ENCODE measurements at regions not wholly inside any gene's neighbourhood (a gene's known extent, or its start where the extent isn't known, plus 50 kb on each side); places are given as distances from the start of the nearest gene placed in this dataset.
"Not testable (repeated sequence)": the region's sequence is repeated elsewhere in the genome, so short reads cannot be mapped to it uniquely, and the experiment has no call there.

DNA sequence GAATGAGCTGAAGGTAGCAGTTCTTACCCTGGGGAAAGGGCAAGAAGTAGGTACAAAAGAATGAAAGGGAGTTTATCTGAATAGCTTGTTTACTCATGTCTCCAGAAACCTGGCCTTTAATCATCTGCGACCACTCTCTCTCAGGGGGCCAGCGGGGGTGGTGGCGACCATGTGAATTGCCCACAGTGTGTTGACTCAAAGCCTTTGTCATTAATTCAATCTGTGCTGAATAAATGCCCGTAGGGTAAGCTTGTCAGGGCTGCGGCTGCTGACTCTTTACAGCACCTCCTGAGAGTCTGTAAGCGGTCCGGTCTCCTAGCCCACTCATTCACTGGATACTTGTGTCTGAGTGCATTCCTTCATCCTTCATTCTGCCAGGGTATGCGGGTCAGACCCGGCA, 874.4 kb downstream of the SLC6A15 start:
- Mint-ChIP-seq H3K27ac (no peak overlapping the region), H3K4me1 (no peaks in the 10 kb centered on the region), H3K9me3 (peaks cover 0 to 12% (median 6%) of the 10 kb centered on the region in 5 donors), H3K36me3 (no peaks in the 10 kb centered on the region), H3K27me3 (no peaks in the 10 kb centered on the region), H3K4me3 (no peak overlapping the region)
- ChIA-PET CTCF (no interaction called here), POLR2A (no interaction called here)
- H3K9me3 ChIP-seq (ENCODE audit: low read length) = no peaks in the 10 kb centered on the region
- H3K4me3 ChIP-seq (ENCODE audit: low read length) = no peak overlapping the region
- no peak for DNase-seq
- no peaks in the 10 kb centered on the region for H3K4me1 ChIP-seq (ENCODE audit: insufficient read depth, low read length)
- H3K27ac ChIP-seq (ENCODE audit: low read depth, low read length) = no peak overlapping the region
- no peaks in the 10 kb centered on the region for H3K36me3 ChIP-seq (ENCODE audit: insufficient read depth, low read length)
- no peaks in the 10 kb centered on the region for H3K27me3 ChIP-seq (ENCODE audit: insufficient read depth, low read length, poor library complexity, severe bottlenecking)

DNA sequence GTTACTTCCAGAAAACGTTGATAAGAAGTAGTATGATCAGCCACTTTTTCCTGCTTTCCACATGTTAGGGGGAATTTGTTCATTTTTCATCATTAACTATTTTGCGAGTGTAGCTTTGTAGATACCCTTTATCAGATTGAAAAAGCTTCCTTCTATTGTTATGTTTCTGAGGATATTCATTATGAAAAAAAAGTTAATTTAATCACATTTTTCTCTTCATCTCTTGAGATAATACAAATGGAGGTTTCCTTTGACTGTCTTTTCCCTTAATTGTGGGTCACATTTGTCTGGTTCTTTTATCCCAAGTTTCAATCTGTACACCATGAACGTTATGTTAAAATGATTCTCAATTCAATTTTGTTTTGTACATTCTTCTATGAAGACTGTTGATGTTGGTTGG, 875.7 kb downstream of the SLC6A15 start:
- no peaks in the 10 kb centered on the region for H3K4me1 Mint-ChIP-seq
- H3K36me3 Mint-ChIP-seq = no peaks in the 10 kb centered on the region
- H3K27ac Mint-ChIP-seq = no peak overlapping the region
- no peaks in the 10 kb centered on the region for H3K27me3 Mint-ChIP-seq
- H3K9me3 Mint-ChIP-seq = peaks cover 0 to 12% (median 8%) of the 10 kb centered on the region in 5 donors
- H3K9me3 ChIP-seq (ENCODE audit: low read length) = no peaks in the 10 kb centered on the region
- H3K4me1 ChIP-seq (ENCODE audit: insufficient read depth, low read length) = no peaks in the 10 kb centered on the region
- H3K27ac ChIP-seq (ENCODE audit: low read depth, low read length) = no peak overlapping the region
- H3K4me3 Mint-ChIP-seq = no peak overlapping the region
- ChIA-PET CTCF (no interaction called here), POLR2A (no interaction called here)
- H3K36me3 ChIP-seq (ENCODE audit: insufficient read depth, low read length) = no peaks in the 10 kb centered on the region
- DNase-seq = no peak
- H3K4me3 ChIP-seq (ENCODE audit: low read length) = no peak overlapping the region
- H3K27me3 ChIP-seq (ENCODE audit: insufficient read depth, low read length, poor library complexity, severe bottlenecking) = no peaks in the 10 kb centered on the region

DNA sequence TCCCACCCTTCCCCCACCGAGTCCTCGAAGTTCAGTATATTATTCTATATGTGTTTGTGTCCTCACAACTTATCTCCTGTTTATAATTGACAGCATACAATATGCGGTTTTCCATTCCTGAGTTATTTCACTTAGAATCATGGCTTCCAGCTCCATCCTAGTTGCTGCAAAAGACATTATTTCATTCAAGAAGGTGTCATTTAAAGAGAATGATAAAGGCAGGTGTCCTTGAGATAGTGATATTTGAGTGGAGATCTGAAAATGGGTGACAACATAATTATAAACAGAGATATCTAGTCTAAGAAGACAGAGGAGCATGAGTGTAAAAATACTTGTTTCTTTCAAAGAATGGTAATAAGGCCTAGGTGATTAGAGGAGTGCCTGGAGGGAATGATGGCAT, 876.8 kb downstream of the SLC6A15 start:
- Histone ChIP-seq H3K4me3 (ENCODE audit: low read length) (no peak overlapping the region), H3K9me3 (ENCODE audit: low read length) (no peaks in the 10 kb centered on the region), H3K4me1 (ENCODE audit: insufficient read depth, low read length) (no peaks in the 10 kb centered on the region), H3K27me3 (ENCODE audit: insufficient read depth, low read length, poor library complexity, severe bottlenecking) (no peaks in the 10 kb centered on the region), H3K36me3 (ENCODE audit: insufficient read depth, low read length) (no peaks in the 10 kb centered on the region), H3K27ac (ENCODE audit: low read depth, low read length) (no peak overlapping the region)
- no peaks in the 10 kb centered on the region for H3K4me1 Mint-ChIP-seq
- H3K27ac Mint-ChIP-seq = no peak overlapping the region
- CTCF ChIA-PET = no interaction called here
- peaks cover 0 to 12% (median 8%) of the 10 kb centered on the region in 5 donors for H3K9me3 Mint-ChIP-seq
- H3K27me3 Mint-ChIP-seq = no peaks in the 10 kb centered on the region
- DNase-seq = no peak
- POLR2A ChIA-PET = no interaction called here
- H3K36me3 Mint-ChIP-seq = no peaks in the 10 kb centered on the region
- no peak overlapping the region for H3K4me3 Mint-ChIP-seq

DNA sequence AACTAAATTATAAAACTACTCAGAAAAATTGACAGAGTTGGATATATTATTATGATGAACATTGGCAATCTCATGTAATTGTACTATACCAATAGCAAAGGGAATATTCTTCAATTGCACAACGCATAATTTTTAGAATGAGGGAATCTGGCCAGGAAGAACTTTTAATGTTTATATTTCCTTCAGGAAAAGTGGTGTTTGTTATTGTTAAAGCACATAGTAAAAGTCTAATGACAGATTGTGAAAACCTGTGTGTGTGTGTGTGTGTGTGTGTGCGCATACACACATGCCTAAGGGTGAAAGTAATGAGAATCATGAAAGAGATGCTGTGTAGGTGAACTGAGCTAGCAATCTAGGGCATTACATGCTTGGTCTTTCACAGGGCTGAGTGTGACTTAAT, 877.7 kb downstream of the SLC6A15 start:
- H3K4me3 Mint-ChIP-seq = no peak overlapping the region

DNA sequence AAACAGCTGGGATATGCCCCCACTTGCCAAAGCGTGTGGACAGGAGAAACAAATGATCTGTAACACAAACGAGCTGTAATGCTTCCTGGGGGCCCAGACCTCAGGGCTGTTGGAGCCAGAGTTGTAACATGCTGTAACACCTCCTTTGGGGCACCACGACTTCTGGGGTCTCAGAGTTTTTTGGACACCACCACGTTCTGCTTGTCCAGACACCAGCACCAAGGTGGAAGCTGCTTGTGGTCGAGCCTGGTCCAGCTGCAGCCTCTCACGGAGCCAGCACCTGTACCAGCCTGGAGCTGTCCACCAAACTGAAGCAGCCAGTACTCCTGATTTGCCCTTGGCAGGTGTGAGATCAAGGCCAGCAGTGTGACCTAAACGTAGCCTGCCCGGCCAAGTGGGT, 879.4 kb downstream of the SLC6A15 start:
- no peak for DNase-seq
- Histone ChIP-seq H3K36me3 (ENCODE audit: insufficient read depth, low read length) (no peaks in the 10 kb centered on the region), H3K27ac (ENCODE audit: low read depth, low read length) (no peak overlapping the region), H3K4me3 (ENCODE audit: low read length) (no peak overlapping the region), H3K27me3 (ENCODE audit: insufficient read depth, low read length, poor library complexity, severe bottlenecking) (no peaks in the 10 kb centered on the region), H3K9me3 (ENCODE audit: low read length) (no peaks in the 10 kb centered on the region), H3K4me1 (ENCODE audit: insufficient read depth, low read length) (no peaks in the 10 kb centered on the region)
- Mint-ChIP-seq H3K4me3 (no peak overlapping the region), H3K27me3 (no peaks in the 10 kb centered on the region), H3K36me3 (no peaks in the 10 kb centered on the region), H3K9me3 (peaks cover 0 to 19% (median 5%) of the 10 kb centered on the region in 5 donors), H3K4me1 (no peaks in the 10 kb centered on the region), H3K27ac (no peak overlapping the region)
- POLR2A ChIA-PET = no interaction called here
- CTCF ChIA-PET = no interaction called here

More for the DNA sequence above, 877.7 kb downstream of the SLC6A15 start:
- no peak overlapping the region for H3K4me3 ChIP-seq (ENCODE audit: low read length)
- H3K27me3 ChIP-seq (ENCODE audit: insufficient read depth, low read length, poor library complexity, severe bottlenecking) = no peaks in the 10 kb centered on the region
- DNase-seq = no peak
- H3K27ac ChIP-seq (ENCODE audit: low read depth, low read length) = no peak overlapping the region
- no peaks in the 10 kb centered on the region for H3K9me3 ChIP-seq (ENCODE audit: low read length)
- H3K27me3 Mint-ChIP-seq = no peaks in the 10 kb centered on the region
- ChIA-PET CTCF (no interaction called here), POLR2A (no interaction called here)
- H3K9me3 Mint-ChIP-seq = peaks cover 0 to 11% (median 9%) of the 10 kb centered on the region in 5 donors
- no peak overlapping the region for H3K27ac Mint-ChIP-seq
- no peaks in the 10 kb centered on the region for H3K36me3 ChIP-seq (ENCODE audit: insufficient read depth, low read length)
- no peaks in the 10 kb centered on the region for H3K36me3 Mint-ChIP-seq
- H3K4me1 ChIP-seq (ENCODE audit: insufficient read depth, low read length) = no peaks in the 10 kb centered on the region
- no peaks in the 10 kb centered on the region for H3K4me1 Mint-ChIP-seq

DNA sequence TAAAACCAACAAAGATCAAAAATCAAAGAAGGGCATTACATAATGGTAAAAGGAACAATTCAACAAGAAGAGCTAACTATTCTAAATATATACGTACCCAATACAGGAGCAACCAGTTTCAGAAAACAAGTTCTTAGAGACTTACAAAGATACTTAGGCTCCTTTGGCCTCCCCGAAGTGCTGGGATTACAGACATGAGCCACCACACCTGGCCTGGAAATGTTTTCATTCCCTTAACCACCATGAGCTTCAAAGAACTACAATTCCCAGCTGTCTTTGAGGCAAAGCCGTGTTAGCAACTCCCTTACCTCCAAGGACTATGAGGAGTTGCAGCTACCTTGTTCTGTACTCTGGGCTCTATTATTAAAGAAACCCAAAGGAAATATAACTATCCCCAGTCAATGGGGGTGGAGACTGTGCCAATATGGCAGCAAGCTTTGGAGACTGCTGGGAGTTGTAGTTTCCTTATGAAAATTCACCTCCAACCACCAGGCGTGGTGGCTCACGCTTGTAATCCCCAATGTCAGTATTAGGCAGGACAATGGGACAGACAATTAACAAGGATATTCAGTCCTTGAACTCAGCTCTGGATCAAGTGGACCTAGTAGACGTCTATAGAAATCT, 893.9 kb downstream of the SLC6A15 start:
- H3K27me3 Mint-ChIP-seq; H3K36me3 Mint-ChIP-seq; H3K9me3 ChIP-seq (ENCODE audit: low read length); H3K4me3 ChIP-seq (ENCODE audit: low read length); CTCF ChIA-PET; H3K27ac ChIP-seq (ENCODE audit: low read depth, low read length); H3K36me3 ChIP-seq (ENCODE audit: insufficient read depth, low read length); POLR2A ChIA-PET; H3K27ac Mint-ChIP-seq; H3K27me3 ChIP-seq (ENCODE audit: insufficient read depth, low read length, poor library complexity, severe bottlenecking); DNase-seq; H3K4me1 Mint-ChIP-seq; H3K4me3 Mint-ChIP-seq; H3K4me1 ChIP-seq (ENCODE audit: insufficient read depth, low read length): not testable (repeated sequence)
- peaks cover 16 to 28% (median 21%) of the 10 kb centered on the region in 5 donors for H3K9me3 Mint-ChIP-seq

DNA sequence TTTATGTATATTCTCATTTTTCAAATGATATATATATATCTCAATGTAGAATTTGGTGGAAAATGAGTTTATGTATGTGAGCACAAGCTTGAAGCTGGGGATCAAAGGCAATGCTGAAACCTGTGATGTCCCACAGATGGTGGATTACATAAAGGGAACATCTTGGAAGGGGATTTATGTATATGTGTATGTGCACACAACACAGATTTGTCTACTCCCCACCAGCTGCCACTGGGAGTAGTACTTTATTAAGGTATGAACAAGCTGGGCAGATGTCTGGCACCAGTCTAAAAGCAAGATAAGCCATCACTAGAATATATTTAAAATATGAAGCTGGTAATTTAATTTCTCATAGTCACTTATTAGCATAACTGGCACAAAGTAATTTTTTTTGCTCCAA, 895.6 kb downstream of the SLC6A15 start:
- Histone ChIP-seq H3K27ac (ENCODE audit: low read depth, low read length) (no peak overlapping the region), H3K36me3 (ENCODE audit: insufficient read depth, low read length) (no peaks in the 10 kb centered on the region), H3K4me1 (ENCODE audit: insufficient read depth, low read length) (no peaks in the 10 kb centered on the region), H3K9me3 (ENCODE audit: low read length) (no peaks in the 10 kb centered on the region), H3K27me3 (ENCODE audit: insufficient read depth, low read length, poor library complexity, severe bottlenecking) (no peaks in the 10 kb centered on the region), H3K4me3 (ENCODE audit: low read length) (no peak overlapping the region)
- H3K4me1 Mint-ChIP-seq = no peaks in the 10 kb centered on the region
- H3K27me3 Mint-ChIP-seq = no peaks in the 10 kb centered on the region
- H3K9me3 Mint-ChIP-seq = peaks cover 21 to 32% (median 25%) of the 10 kb centered on the region in 5 donors
- ChIA-PET CTCF (no interaction called here), POLR2A (no interaction called here)
- no peak overlapping the region for H3K4me3 Mint-ChIP-seq
- DNase-seq = no peak
- no peaks in the 10 kb centered on the region for H3K36me3 Mint-ChIP-seq
- no peak overlapping the region for H3K27ac Mint-ChIP-seq

DNA sequence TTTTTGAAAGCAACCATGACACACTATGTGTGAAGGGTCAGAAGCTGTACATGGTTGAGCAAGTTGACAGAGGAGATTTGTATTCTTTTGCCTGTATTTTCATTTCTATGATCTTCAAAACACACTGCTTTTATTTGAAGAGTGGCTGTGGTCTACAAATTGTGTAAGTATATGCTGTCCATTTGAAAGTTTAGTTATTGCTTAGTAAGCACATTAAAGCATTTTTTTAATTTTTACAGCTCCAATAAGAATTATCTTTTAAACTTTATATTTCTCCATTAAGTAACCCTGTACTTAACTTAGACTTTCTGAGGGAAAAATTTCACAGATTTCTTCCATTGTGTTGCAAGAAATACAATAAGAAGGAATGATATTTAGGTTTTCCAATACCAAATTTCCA, 915.2 kb downstream of the SLC6A15 start:
- H3K4me1 Mint-ChIP-seq = no peaks in the 10 kb centered on the region
- Histone ChIP-seq H3K36me3 (ENCODE audit: insufficient read depth, low read length) (no peaks in the 10 kb centered on the region), H3K27me3 (ENCODE audit: insufficient read depth, low read length, poor library complexity, severe bottlenecking) (no peaks in the 10 kb centered on the region), H3K4me1 (ENCODE audit: insufficient read depth, low read length) (no peaks in the 10 kb centered on the region), H3K4me3 (ENCODE audit: low read length) (no peak overlapping the region), H3K9me3 (ENCODE audit: low read length) (no peaks in the 10 kb centered on the region), H3K27ac (ENCODE audit: low read depth, low read length) (no peak overlapping the region)
- no peaks in the 10 kb centered on the region for H3K36me3 Mint-ChIP-seq
- no peak overlapping the region for H3K27ac Mint-ChIP-seq
- H3K4me3 Mint-ChIP-seq = no peak overlapping the region
- CTCF ChIA-PET = no interaction called here
- DNase-seq = no peak
- H3K27me3 Mint-ChIP-seq = no peaks in the 10 kb centered on the region
- POLR2A ChIA-PET = no interaction called here
- peaks cover 0 to 42% (median 6%) of the 10 kb centered on the region in 5 donors for H3K9me3 Mint-ChIP-seq

DNA sequence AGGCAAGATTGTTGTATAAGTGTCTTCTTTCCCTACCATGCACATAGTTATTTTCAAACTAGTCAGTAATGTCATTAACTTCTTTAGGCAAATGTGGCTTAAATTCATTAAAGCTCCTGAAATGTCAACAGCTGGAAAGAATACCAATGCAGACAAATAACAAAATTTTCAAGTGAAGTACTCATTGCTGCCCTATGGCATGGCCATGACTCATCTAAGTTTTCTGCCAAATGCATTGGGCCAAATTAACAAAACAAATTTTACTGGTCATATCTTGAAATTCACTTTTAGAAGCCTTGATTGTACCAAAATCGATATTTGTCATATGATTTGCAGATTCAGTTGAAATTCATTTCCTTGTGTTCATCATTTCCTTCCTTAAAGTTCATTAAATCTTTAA, 915.9 kb downstream of the SLC6A15 start:
- no peak for DNase-seq
- Mint-ChIP-seq H3K4me1 (no peaks in the 10 kb centered on the region), H3K27ac (no peak overlapping the region), H3K27me3 (no peaks in the 10 kb centered on the region), H3K4me3 (no peak overlapping the region), H3K36me3 (no peaks in the 10 kb centered on the region), H3K9me3 (peaks cover 0 to 34% (median 6%) of the 10 kb centered on the region in 5 donors)
- CTCF ChIA-PET = no interaction called here
- H3K27me3 ChIP-seq (ENCODE audit: insufficient read depth, low read length, poor library complexity, severe bottlenecking) = no peaks in the 10 kb centered on the region
- H3K4me3 ChIP-seq (ENCODE audit: low read length) = no peak overlapping the region
- H3K4me1 ChIP-seq (ENCODE audit: insufficient read depth, low read length) = no peaks in the 10 kb centered on the region
- POLR2A ChIA-PET = no interaction called here
- no peaks in the 10 kb centered on the region for H3K9me3 ChIP-seq (ENCODE audit: low read length)
- no peaks in the 10 kb centered on the region for H3K36me3 ChIP-seq (ENCODE audit: insufficient read depth, low read length)
- H3K27ac ChIP-seq (ENCODE audit: low read depth, low read length) = no peak overlapping the region
